ENCODE measurements at regions not wholly inside any gene's neighbourhood (a gene's known extent, or its start where the extent isn't known, plus 50 kb on each side); places are given as distances from the start of the nearest gene placed in this dataset.

- Histone ChIP-seq H3K4ac (ENCODE audit: low read depth, low read length) (no peak overlapping the region), H2BK15ac (ENCODE audit: low read depth, low read length) (no peak overlapping the region), H3K18ac (ENCODE audit: insufficient read length, low read depth, low read length) (no peak overlapping the region), H3K79me2 (ENCODE audit: insufficient read depth, low read length) (no peaks in the 10 kb centered on the region), H2AK5ac (ENCODE audit: insufficient read length, low read length) (no peak overlapping the region), H2AFZ (ENCODE audit: low read length) (no peak overlapping the region), H4K5ac (ENCODE audit: insufficient read length, low read depth, low read length) (no peak overlapping the region), H4K91ac (ENCODE audit: insufficient read length, low read depth, low read length) (no peak overlapping the region), H3K9ac (ENCODE audit: extremely low read depth, insufficient read length, low read length) (no peak overlapping the region), H3K79me1 (ENCODE audit: insufficient read depth, low read depth, low read length, poor library complexity, severe bottlenecking) (no peaks in the 10 kb centered on the region), H3K56ac (ENCODE audit: insufficient read length, low read depth, low read length) (no peak overlapping the region), H3K27ac (ENCODE audit: insufficient read length, low read depth, low read length) (no peak overlapping the region), H3K9me3 (ENCODE audit: control insufficient read depth, low read depth, low read length) (no peaks in the 10 kb centered on the region), H2BK5ac (ENCODE audit: insufficient read length, low read length) (no peak overlapping the region), H3T11ph (ENCODE audit: low read length) (no peak overlapping the region), H3K23ac (ENCODE audit: insufficient read length, low read depth, low read length) (no peak overlapping the region), H2BK20ac (ENCODE audit: low read depth, low read length, poor library complexity, severe bottlenecking) (no peak overlapping the region), H4K8ac (replicated peaks; ENCODE audit: insufficient read length, low read depth, low read length) (no peak overlapping the region), H3K23me2 (ENCODE audit: insufficient read length, low read depth, low read length, poor library complexity, severe bottlenecking) (no peaks in the 10 kb centered on the region), H3K4me2 (ENCODE audit: insufficient read depth, insufficient read length, low read length) (no peak overlapping the region), H3K4me1 (ENCODE audit: insufficient read depth, low read length) (no peaks in the 10 kb centered on the region), H4K20me1 (ENCODE audit: control insufficient read depth, insufficient read depth, insufficient read length) (no peaks in the 10 kb centered on the region), H3K27me3 (ENCODE audit: insufficient read depth, low read length) (no peaks in the 10 kb centered on the region), H2BK120ac (ENCODE audit: low read depth, low read length, poor library complexity, severe bottlenecking) (no peak overlapping the region), H3K14ac (ENCODE audit: insufficient read depth, low read length) (no peak overlapping the region; the same call in 1 of the 2 replicates), H2BK12ac (ENCODE audit: insufficient read length, low read depth, low read length) (no peak overlapping the region)
- DNase-seq, result no peak
- Mint-ChIP-seq H3K27ac (peak overlapping the region in 1 of 3 experiments; percentile 20; a peak in 1 of 7 replicates), H3K27me3 (ENCODE audit: low read depth) (no peaks in the 10 kb centered on the region), H3K36me3 (ENCODE audit: insufficient read depth in 1 of 3, low read depth in 3 of 3) (no peaks in the 10 kb centered on the region), H3K4me1 (no peaks in the 10 kb centered on the region), H3K9me3 (no peaks in the 10 kb centered on the region), H3K4me3 (no peak overlapping the region)
- TF ChIP-seq, protein P1, sequence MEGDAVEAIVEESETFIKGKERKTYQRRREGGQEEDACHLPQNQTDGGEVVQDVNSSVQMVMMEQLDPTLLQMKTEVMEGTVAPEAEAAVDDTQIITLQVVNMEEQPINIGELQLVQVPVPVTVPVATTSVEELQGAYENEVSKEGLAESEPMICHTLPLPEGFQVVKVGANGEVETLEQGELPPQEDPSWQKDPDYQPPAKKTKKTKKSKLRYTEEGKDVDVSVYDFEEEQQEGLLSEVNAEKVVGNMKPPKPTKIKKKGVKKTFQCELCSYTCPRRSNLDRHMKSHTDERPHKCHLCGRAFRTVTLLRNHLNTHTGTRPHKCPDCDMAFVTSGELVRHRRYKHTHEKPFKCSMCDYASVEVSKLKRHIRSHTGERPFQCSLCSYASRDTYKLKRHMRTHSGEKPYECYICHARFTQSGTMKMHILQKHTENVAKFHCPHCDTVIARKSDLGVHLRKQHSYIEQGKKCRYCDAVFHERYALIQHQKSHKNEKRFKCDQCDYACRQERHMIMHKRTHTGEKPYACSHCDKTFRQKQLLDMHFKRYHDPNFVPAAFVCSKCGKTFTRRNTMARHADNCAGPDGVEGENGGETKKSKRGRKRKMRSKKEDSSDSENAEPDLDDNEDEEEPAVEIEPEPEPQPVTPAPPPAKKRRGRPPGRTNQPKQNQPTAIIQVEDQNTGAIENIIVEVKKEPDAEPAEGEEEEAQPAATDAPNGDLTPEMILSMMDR (conservative IDR thresholded peaks at IDR 0.05), result no peak
- no CpG with 5 or more reads among the region's 7 CpGs for WGBS (ENCODE audit: extremely low coverage, insufficient read length, low lambda C conversion rate)
Measured at GRCh38 chr13:99150575-99151361, 49.9 kb upstream of the UBAC2 start.
